SK-MEL-5 (cell line): ENCODE measurements at regions not wholly inside any gene's neighbourhood (a gene's known extent, or its start where the extent isn't known, plus 50 kb on each side); places are given as distances from the start of the nearest gene placed in this dataset.
"Not testable (repeated sequence)": the region's sequence is repeated elsewhere in the genome, so short reads cannot be mapped to it uniquely, and the experiment has no call there.

Experiments used
- DNase-seq: peaks from one replicate; pipeline ENCODE4 v3.0.0-alpha.2; 2016; ENCODE audit warnings: low read depth, low spot score
- in situ Hi-C: cut with HindIII; loops from 2 replicates; pipeline ENCODE4 v1.10.0; 2016; ENCODE audit warnings: low sequenced_read_pairs, high pct_unique_total_duplicates, low pct_unique_long_range_greater_than_20kb

DNA sequence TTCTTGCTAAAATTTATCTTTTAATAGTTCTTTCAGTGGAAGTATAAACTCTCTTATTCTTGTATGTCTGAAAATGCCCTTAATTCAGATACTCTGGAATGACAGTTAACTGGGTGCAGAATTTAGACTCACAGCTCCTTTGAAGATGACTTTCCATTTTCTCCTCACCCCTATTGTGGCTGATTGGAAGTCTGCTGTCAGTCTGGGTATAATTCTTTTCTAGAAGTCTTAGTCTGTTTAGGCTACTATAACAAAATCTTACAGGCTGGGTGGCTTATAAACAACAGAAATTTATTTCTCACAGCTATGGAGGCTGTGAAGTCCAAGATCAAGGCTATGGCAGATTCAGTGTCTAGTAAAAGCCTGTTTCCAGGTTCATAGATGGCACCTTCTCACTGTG lies 145.2 kb upstream of the GDF10 start:
- no peak for DNase-seq
- in situ Hi-C loops: no loop called here

DNA sequence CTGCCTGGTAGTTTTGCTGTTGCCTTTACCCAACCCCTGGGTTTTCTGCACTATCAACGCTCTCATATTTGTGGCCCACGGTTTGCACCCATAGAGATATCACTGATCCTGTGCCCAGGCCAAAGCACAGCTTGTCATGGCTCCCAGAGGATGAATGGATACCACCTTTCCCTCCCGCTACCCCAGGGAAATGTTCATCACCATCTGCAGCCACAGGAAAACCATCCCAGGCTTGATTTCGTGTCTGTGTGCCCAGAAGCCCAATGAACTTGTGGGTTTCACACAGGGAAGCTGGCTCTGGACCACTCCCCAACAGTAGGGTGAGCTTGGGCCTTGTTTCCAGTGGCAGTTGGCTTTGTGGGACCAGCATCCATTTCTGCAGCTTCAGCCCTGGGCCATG lies 143.1 kb upstream of the GDF10 start:
- in situ Hi-C loops: no loop called here
- no peak for DNase-seq

DNA sequence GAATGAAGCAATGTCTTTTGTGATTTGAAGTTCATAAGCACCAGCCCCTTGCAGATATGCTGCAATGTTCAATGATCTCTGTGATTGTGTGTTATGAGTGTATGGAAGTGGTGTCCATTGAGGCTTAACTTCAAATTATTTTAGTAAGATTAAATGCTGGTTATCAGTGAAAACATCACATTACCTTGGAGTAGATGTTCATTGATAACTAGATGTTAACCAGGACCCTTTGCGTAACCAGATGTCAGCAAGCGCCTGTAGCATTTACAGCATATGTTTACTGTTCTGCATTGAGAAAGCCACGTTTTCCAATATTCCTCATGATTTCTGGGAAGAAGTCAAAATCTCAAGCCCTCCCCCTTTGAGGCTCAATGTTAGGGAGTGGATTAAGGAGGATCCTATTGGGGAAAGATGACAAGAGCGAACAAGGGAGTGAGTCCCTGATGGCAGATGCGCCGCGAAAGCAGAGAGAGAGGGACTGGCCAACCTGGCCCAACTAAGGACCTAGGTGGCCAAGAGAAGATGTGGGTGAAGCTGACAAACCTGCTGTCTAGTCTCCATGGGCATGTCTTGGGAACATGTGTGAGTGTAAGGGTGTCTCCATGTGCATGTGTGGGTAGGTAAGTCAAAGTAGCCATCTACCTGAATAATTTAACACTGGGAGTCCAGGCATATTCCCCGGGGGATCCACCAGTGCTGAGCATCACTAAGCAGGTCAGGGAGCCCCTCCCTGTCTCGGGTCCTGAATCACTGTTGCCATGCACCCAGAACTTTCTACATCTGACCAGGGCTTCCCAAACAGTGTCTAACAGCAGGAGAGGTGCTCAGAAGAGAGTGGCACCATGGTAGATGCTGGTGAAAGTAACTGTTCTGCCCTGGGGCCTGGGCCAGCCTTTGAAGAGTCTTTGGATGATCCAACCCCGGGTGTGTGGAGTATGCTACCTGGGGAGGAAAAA lies 141.6 kb upstream of the GDF10 start:
- in situ Hi-C loops: no loop called here
- no peak for DNase-seq

DNA sequence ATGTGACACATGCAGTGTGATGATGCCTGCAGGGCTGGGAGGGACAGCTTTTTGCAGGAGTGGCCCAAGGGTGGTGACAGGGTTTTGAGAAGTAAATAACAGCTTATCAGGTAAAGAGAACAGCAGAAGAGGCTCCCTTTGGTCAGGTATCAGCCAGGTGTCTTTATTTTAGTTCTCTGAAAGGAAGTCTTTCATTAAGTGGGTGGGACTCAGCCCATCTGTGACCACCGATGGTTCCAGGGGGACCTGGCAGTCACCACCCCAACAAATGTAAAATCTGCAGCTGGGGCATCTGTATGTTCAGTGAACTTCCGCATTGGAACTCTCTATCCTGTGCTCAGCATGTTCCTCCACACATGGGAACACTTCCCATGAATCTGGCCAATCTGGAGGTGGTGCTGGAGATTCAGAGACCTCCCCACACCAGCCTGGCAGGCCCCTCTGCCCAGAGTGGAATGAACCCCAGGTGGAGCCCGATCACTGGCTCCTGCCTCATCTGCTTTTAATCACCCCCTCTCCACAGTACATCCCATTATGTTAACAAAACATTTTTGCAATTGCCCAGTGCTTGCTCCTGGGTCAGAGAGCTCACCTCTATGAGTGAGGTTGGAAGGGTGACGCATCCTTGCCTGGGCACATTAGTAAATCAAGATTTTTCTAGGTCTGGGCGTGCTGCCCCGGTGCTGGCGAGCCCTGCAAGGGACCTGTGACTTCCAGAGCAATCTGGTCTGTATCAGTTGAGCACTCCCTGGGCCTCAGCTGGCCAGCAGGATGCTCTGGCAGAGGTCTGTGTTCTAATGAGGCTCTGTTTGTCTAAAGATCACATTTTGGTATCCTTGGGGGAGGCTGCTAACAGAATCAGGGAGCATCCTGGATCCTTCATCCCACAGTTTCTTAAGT lies 140.4 kb upstream of the GDF10 start:
- no peak for DNase-seq
- in situ Hi-C loops: no loop called here

DNA sequence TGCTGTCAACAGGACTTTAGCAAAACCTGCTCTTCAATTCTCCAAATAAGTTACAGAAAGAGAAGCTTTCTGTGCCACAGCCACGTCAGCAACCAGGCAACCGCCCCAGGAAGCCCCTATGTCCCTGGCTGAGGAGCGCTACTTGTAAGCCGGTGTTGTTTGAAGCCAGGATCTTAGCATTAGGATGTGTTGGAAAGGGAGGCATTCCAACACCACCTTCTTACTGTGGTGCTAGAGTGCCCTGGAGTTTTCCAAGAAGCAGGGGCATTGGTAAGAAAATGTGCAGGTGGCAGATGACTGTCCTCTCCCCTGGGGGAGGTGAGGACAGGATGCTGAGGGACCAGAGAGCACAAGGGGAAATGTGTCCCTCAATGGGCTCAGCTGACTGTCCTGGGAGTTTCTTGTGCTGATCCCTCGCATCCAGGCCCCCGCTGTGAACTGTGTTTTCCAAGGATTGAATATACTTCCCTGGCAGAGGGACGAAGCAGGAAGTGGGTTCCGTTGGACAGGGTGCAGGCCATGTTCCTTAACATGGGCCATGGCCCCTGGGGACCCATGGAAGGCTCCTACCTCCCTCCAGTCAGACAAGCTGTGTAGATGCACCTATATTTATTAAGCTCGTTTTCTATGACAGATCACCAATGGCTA lies 139.6 kb upstream of the GDF10 start:
- DNase-seq: no peak
- in situ Hi-C loops: no loop called here

DNA sequence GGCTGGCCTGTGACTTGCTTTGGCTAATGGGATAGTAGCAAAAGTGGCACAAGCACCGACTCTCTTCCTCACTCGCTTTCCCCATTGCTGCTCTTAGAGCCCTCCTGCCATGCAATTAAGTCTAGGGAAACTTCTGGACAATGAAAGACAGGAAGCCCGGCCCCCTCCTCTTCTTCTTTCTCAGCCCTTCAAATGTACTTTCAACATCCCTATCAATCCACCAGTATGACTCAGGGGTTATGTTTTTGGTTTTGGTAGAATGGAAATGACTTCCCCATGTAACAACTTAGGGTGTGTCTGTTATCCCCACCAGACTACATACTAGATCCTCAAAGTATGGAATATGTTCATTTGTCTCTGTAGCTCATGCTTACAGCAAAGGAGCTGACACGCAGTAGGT lies 139.0 kb upstream of the GDF10 start:
- in situ Hi-C loops: no loop called here
- DNase-seq: no peak

DNA sequence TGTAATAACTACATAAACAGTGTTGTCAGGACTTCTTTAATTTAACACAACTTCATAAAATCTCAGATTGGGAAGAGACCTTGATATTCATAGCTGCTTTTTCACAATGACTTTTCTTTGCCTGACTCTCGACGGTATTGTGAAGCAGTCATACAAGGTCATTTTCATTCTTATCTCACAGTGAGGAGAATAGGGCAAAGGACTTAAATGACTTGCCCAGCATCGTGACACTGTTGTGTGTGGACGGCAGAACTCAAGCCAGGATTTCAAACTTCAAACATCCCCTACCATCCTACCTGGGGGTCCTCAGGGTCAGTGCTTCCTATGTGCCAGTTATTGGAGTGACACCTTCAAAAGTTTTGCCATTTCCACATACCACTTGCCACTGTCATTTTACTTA lies 138.5 kb upstream of the GDF10 start:
- in situ Hi-C loops: no loop called here
- no peak for DNase-seq

DNA sequence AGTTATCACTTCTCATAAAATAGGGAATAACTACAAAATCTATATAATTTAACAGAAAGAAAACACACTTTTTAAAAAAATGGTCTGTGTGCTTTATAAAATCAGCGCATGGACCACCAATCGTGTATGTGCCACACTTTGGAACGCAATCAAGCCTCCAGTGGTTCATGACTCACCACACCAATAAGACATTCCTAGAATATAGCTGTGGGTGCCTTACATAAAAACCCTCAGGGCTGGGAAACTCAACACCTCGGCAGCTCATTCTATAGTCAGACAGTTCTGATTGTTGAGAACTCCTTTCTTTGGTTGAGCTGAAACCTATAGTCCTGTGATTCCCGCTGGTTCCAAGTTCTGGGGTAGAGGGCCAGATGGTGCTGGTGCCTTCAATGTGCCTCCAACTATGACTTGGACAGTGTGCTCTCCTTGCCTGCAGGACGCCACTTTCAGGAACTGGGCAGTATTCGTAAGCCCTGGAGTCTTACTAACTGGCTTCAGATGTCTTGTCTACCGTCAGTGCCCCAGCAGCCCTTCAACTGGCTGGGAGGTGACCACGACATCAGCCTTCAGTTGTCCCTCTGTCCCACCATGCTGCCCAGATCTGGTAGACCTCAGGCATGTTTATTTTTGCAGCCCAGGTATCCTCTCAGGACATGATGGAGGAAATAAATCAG lies 135.7 kb upstream of the GDF10 start:
- in situ Hi-C loops: no loop called here
- DNase-seq: no peak

DNA sequence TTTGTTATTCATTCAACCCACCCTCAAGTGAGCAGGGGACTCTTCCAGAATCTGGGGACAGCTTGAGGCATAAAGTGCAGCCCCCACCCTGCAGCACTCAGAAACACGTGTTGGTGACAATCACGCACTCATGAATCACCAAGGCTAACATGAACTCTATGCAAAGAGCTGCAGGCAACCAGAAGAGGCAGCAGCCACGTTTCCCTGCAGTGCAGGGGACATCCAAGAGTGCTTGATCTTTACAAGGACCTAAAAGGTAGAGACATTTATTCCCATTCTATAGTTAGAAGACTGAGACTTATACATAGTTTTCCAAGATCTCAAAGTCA lies 135.2 kb upstream of the GDF10 start:
- no peak for DNase-seq
- in situ Hi-C loops: no loop called here

DNA sequence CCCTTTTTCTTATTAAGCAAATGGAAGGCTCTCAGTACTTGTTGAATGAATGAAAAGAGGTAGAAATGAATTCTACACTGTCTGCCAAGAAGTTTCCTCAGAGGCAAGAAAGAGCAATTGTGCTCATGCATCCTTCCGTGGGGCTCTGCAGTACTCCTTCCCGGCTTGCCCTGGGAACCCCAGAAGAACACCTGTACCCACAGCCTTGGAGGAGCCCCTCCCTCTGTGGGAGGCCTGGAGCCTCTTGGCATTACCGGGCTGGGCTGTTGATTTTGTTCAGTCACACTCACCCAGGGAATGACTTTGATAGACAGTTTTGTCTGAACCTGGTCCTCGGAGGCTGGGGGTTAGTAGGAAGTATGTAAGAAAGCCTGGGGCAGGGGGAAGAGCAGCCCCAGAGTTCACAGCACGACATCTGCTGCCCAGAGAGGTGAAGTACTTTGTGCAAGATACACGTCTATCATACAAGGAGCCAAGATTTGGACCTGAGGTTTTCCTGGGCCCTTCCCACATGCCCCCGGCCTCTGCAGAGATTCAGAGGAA lies 134.8 kb upstream of the GDF10 start:
- no peak for DNase-seq
- in situ Hi-C loops: no loop called here

DNA sequence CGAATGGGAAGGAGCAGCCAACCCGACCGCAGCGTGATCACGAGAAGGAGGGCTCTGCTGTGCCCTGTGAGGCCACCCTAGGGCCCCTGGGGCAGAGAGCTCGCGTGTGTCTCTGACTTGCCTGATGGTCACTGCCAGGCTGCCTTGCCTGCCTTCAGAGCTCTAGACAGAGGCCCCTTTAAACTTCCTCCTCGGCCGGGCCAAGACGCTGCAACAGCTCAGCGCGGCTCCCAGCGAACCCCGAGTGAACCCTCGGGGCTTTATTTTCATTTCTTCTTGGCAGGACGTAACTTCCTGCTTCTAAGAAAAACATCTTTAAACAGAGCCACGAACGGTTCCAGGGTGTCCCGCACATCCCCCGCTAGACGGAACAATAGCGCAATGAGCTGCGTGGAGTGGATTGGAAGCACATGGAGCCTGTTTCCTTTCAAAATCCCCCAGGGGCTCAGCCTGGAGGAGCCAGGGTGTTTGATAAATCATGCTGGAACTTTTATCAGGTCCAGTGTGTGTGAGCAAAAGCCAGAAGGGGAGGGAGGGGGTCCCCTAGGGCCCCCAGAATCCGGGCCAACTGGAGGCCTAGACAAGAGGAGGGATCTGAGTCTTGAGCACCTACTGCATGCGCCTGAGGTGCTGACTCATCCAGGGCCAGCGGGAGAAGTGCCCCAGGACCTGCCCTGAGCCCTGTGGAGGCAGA lies 134.1 kb upstream of the GDF10 start:
- in situ Hi-C loops: no loop called here
- no peak for DNase-seq

DNA sequence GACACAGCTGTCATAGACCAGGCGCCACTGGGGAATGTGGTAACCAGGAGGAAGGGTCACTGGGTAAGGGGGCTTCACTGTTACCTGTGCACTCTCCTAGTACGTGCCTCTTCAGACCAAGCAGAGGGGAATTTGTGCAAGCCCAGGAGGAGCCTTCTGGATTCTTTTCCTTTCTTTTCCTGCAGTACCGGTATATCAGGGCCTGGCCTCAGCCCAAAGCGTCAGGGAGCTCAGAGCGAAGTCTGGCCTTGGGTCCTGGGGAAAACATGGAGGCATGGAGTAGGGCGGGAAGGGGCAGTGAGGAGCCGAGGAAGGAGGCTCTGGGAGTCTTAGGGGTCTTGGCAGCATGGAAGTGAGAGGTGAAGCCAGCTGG lies 133.6 kb upstream of the GDF10 start:
- in situ Hi-C loops: no loop called here
- no peak for DNase-seq

DNA sequence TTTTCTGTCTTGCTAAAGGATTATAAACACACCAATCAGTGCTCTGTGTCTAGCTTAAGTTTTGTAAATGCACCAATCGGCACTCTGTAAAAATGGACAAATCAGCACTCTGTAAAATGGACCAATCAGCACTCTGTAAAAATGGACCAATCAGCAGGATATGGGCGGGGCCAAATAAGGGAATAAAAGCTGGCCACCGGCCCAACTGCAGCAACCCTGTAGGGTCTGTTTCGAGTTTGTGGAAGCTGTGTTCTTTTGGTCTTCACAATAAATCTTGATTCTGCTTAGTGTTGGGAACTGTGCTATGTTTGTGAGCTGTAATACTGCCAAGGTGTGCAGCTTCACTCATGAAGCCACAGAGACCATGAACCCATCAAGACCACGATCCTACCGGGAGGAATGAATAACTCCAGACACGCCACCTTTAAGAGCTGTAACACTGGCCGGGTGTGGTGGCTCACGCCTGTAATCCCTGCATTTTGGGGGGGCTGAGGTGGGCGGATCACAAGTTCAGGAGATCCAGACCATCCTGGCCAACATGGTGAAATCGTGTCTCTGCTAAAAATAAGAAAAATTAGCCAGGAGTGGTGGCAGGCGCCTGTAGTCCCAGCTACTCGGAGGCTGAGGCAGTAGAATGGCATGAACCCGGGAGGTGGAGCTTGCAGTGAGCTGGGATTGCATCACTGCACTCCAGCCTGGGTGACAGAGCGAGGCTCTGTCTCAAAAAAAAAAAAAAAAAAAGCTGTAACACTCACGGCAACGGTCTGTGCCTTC lies 133.0 kb upstream of the GDF10 start:
- DNase-seq, in situ Hi-C loops: not testable (repeated sequence)

DNA sequence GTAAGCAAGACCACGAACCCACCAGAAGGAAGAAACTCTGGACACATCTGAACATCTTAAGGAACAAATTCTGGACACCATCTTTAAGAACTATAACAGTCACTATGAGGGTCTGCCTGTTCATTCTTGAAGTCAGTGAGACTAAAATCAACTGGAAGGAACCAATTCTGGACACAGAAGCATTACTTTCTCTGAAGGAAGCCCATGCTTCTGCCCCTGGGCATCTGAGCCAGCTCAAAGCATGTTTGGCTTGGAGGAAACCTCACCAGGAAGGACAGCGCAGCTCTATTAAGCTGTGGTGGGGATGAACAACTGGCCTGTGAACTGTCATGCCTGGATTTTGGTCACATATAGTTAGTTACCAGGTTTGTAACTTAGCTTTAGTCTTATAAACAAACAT lies 132.4 kb upstream of the GDF10 start:
- in situ Hi-C loops: no loop called here
- DNase-seq: no peak

DNA sequence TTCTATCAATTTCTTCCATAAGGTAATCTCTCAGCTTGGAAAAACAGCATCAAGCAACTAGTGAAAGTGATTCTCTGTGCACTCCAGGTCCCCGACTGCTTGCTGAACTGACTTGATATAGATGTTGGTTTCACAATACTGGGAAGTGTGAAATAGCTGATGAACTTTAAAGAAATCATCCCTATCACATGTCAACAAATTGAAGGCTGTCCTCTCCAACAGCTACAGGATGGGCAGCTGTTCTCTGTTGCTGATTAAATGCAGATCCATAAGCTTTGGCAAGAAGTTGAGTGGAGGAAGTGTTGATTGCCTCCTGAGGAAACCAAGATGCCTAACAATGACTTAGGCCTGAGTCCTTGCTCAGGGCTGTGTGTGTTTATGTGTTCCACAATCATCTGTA lies 130.4 kb upstream of the GDF10 start:
- in situ Hi-C loops: no loop called here

DNA sequence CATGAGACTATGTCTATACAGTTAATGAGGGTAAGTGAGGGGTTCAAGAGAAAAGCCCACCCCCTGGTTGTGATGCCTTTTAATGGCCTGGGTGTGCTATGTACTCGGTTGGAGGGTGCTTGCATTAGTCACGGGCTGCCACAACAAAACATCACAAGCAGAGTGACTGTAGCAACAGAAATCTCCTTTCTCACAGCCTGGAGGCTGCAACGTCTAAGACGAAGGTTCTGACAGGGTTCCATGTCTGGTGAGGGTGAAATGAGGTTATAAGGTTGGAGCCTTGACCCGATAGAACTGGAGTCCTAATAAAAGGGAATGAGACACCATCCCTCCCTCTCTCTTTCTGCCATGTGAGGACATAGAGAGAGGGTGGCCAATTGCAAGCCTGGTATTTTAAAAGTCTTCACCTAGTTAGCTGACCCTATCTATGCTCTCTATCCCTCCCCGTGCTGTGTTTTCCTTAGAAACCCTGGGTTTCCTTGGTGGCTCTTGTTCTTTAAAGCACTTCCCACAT lies 126.0 kb upstream of the GDF10 start:
- no peak for DNase-seq
- in situ Hi-C loops: no loop called here

More for the DNA sequence above, 130.4 kb upstream of the GDF10 start:
- no peak for DNase-seq
